ENCODE measurements at regions not wholly inside any gene's neighbourhood (a gene's known extent, or its start where the extent isn't known, plus 50 kb on each side); places are given as distances from the start of the nearest gene placed in this dataset.

GRCh38 chr15:75143738-75144334, 57.8 kb upstream of the C15orf39 start:
- no peak for DNase-seq (ENCODE audit: low read depth)
- no peak overlapping the region for H3K4me3 ChIP-seq (ENCODE audit: low read depth, low read length)
- no peak for TF ChIP-seq CTCF (IDR thresholded peaks at IDR 0.05; ENCODE audit: low read depth, low read length, missing control alignments)

- no peak for TF ChIP-seq CTCF (IDR thresholded peaks at IDR 0.05; ENCODE audit: low read depth, low read length, missing control alignments)
- no peak for DNase-seq (ENCODE audit: low read depth)
- no peak overlapping the region for H3K4me3 ChIP-seq (ENCODE audit: low read depth, low read length)
These were observed 56.4 kb upstream of the C15orf39 start for GRCh38 chr15:75145027-75145841.

- H3K4me3 ChIP-seq (ENCODE audit: low read depth, low read length) = no peak overlapping the region
- no peak for DNase-seq (ENCODE audit: low read depth)
- TF ChIP-seq CTCF (IDR thresholded peaks at IDR 0.05; ENCODE audit: low read depth, low read length, missing control alignments) = no peak
These were observed 53.4 kb upstream of the C15orf39 start for GRCh38 chr15:75148280-75148679.

GRCh38 chr15:75149867-75150709, 51.6 kb upstream of the C15orf39 start:
- DNase-seq (ENCODE audit: low read depth) = no peak
- no peak overlapping the region for H3K4me3 ChIP-seq (ENCODE audit: low read depth, low read length)
- no peak for TF ChIP-seq CTCF (IDR thresholded peaks at IDR 0.05; ENCODE audit: low read depth, low read length, missing control alignments)

GRCh38 chr15:75151214-75152128, 50.2 kb upstream of the C15orf39 start:
- H3K4me3 ChIP-seq (ENCODE audit: low read depth, low read length) = no peak overlapping the region
- DNase-seq (ENCODE audit: low read depth) = no peak
- no peak for TF ChIP-seq CTCF (IDR thresholded peaks at IDR 0.05; ENCODE audit: low read depth, low read length, missing control alignments)
